Keratinocyte (primary cell): ENCODE measurements at regions not wholly inside any gene's neighbourhood (a gene's known extent, or its start where the extent isn't known, plus 50 kb on each side); places are given as distances from the start of the nearest gene placed in this dataset.

Source experiments
- DNase-seq: peaks from one replicate; pipeline ENCODE4 v3.0.0-alpha.2; 2011; ENCODE audit warnings: low read depth, missing footprints, low spot score
- FAIRE-seq: peaks from 2 replicates; lab custom pipeline; 2011; peaks lifted over from hg19 to GRCh38; lab: Jason Lieb, UNC
- H2AFZ ChIP-seq: 2 replicates; pipeline ENCODE4 v1.6.0; 2012; ENCODE audit warnings: low read length, control low read depth, inconsistent platforms; ENCODE audit not compliant: control insufficient read depth
- H3K27ac ChIP-seq: 2 replicates; pipeline ENCODE4 v1.5.1; 2011; ENCODE audit warnings: low read length; ENCODE audit not compliant: control insufficient read depth, insufficient read depth
- H3K27me3 ChIP-seq: 3 replicates; pipeline ENCODE4 v1.6.0; 2011; ENCODE audit warnings: low read length; ENCODE audit not compliant: control insufficient read depth, insufficient read depth; ENCODE audit errors: extremely low read depth
- H3K36me3 ChIP-seq, 2 experiments: 2 replicates in 1 of 2; 3 replicates in 1 of 2; pipeline ENCODE4 v1.5.1; 2011; ENCODE audit warnings: low read length in 2 of 2, mild to moderate bottlenecking in 1 of 2; ENCODE audit not compliant: control insufficient read depth in 2 of 2, insufficient read depth in 2 of 2; ENCODE audit errors: extremely low read depth in 1 of 2
- H3K4me1 ChIP-seq: 3 replicates; pipeline ENCODE4 v1.5.1; 2011; ENCODE audit warnings: low read length; ENCODE audit not compliant: control insufficient read depth, insufficient read depth; ENCODE audit errors: extremely low read depth
- H3K4me2 ChIP-seq: 3 replicates; pipeline ENCODE4 v1.6.0; 2011; ENCODE audit warnings: low read depth, low read length; ENCODE audit not compliant: control insufficient read depth, insufficient read depth; ENCODE audit errors: extremely low read depth
- H3K4me3 ChIP-seq, 3 experiments: fragments of 200-600 bp in 1 of 3; sonication (generic) in 1 of 3; 2 replicates in 2 of 3; 3 replicates in 1 of 3; pipeline ENCODE4 v1.5.1; 2011 to 2016; ENCODE audit warnings: low read length in 3 of 3, mild to moderate bottlenecking in 3 of 3, control low read depth in 2 of 3, inconsistent platforms in 1 of 3, low read depth in 1 of 3, mixed read lengths in 1 of 3, mixed run types in 1 of 3, moderate library complexity in 1 of 3; ENCODE audit not compliant: control insufficient read depth in 2 of 3, insufficient read depth in 2 of 3; ENCODE audit errors: extremely low read depth in 1 of 3
- H3K79me2 ChIP-seq: 2 replicates; pipeline ENCODE4 v1.6.0; 2012; ENCODE audit warnings: low read length; ENCODE audit not compliant: control insufficient read depth, insufficient read depth
- H3K9ac ChIP-seq: 3 replicates; pipeline ENCODE4 v1.6.0; 2011; ENCODE audit warnings: low read length; ENCODE audit not compliant: control insufficient read depth, insufficient read depth; ENCODE audit errors: extremely low read depth
- H3K9me1 ChIP-seq: 3 replicates; pipeline ENCODE4 v1.6.0; 2011; ENCODE audit warnings: low read length; ENCODE audit not compliant: control insufficient read depth, insufficient read depth; ENCODE audit errors: extremely low read depth
- H3K9me3 ChIP-seq: 2 replicates; pipeline ENCODE4 v1.5.1; 2012; ENCODE audit warnings: low read depth, low read length; ENCODE audit not compliant: control insufficient read depth
- H4K20me1 ChIP-seq: 3 replicates; pipeline ENCODE4 v1.6.0; 2011; ENCODE audit warnings: low read length; ENCODE audit not compliant: control insufficient read depth, insufficient read depth; ENCODE audit errors: extremely low read depth
- EZH2 ChIP-seq: IDR thresholded peaks from one replicate; pipeline ENCODE4 v1.6.1; 2012; ENCODE audit warnings: inconsistent platforms, mild to moderate bottlenecking, low read length, moderate library complexity
- dilution Hi-C: fragments of 300-500 bp; cut with MboI; formaldehyde crosslinking; loops from one replicate; pipeline ENCODE4 v1.7.0; 2020; ENCODE audit warnings: low sequenced_read_pairs; ENCODE audit not compliant: extremely low pct_ligation_motif_present
- TF ChIP-seq, protein P1 (sequence below), 3 experiments: IDR thresholded peaks in 1 of 3; conservative IDR thresholded peaks in 1 of 3; optimal IDR thresholded peaks in 1 of 3; 2 replicates in 2 of 3; 3 replicates in 1 of 3; pipeline versions ENCODE3 to v1.5.1; 2011; ENCODE audit warnings: low read length in 3 of 3, mild to moderate bottlenecking in 3 of 3, moderate library complexity in 2 of 3, control low read depth in 1 of 3, inconsistent platforms in 1 of 3; ENCODE audit not compliant: insufficient read depth in 2 of 3; ENCODE audit errors: extremely low read depth in 1 of 3

DNA sequence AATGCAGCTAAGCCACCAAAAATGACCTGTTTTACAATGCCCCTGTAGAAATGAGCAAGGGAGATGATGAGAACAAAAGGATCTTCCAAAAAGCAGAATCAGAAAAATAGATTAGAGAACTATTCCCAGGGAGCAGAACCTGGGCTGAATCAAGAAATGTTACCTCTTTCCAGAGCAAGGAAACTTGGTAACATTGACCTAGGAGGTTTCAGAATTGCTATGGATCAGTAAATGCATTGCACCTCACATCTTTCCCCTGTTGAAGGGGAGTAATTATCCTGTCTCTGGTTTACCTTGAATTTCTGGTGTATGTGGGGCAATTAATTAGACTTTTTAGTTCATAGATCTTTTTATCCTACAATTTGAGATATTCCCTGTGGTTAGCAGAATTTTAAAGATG is 151.2 kb upstream of the RAI14 start:
- no peaks in the 10 kb centered on the region for H3K27me3 ChIP-seq
- dilution Hi-C loops: no loop called here
- H3K4me3 ChIP-seq: no peak overlapping the region
- H3K4me2 ChIP-seq: no peak overlapping the region
- H4K20me1 ChIP-seq: no peaks in the 10 kb centered on the region
- TF ChIP-seq, protein P1, sequence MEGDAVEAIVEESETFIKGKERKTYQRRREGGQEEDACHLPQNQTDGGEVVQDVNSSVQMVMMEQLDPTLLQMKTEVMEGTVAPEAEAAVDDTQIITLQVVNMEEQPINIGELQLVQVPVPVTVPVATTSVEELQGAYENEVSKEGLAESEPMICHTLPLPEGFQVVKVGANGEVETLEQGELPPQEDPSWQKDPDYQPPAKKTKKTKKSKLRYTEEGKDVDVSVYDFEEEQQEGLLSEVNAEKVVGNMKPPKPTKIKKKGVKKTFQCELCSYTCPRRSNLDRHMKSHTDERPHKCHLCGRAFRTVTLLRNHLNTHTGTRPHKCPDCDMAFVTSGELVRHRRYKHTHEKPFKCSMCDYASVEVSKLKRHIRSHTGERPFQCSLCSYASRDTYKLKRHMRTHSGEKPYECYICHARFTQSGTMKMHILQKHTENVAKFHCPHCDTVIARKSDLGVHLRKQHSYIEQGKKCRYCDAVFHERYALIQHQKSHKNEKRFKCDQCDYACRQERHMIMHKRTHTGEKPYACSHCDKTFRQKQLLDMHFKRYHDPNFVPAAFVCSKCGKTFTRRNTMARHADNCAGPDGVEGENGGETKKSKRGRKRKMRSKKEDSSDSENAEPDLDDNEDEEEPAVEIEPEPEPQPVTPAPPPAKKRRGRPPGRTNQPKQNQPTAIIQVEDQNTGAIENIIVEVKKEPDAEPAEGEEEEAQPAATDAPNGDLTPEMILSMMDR (optimal IDR thresholded peaks at IDR 0.05 in 1 of 3, IDR thresholded peaks at IDR 0.05 in 1 of 3, conservative IDR thresholded peaks at IDR 0.05 in 1 of 3; ENCODE audit: extremely low read depth in 1 of 3, insufficient read depth in 2 of 3, low read length in 3 of 3): no peak
- TF ChIP-seq EZH2: no peak
- H3K79me2 ChIP-seq: no peaks in the 10 kb centered on the region
- no peak for DNase-seq
- H3K4me1 ChIP-seq: peaks cover 18% of the 10 kb centered on the region
- FAIRE-seq: no peak
- H3K9ac ChIP-seq: no peak overlapping the region
- no peaks in the 10 kb centered on the region for H3K36me3 ChIP-seq
- no peaks in the 10 kb centered on the region for H3K9me1 ChIP-seq
- H2AFZ ChIP-seq: no peak overlapping the region
- H3K27ac ChIP-seq: no peak overlapping the region
- H3K9me3 ChIP-seq: no peaks in the 10 kb centered on the region

GRCh38 chr5:34505731-34506130 is 150.4 kb upstream of the RAI14 start:
- Histone ChIP-seq H3K9me3 (no peaks in the 10 kb centered on the region), H3K36me3 (no peaks in the 10 kb centered on the region), H3K4me1 (peaks cover 19% of the 10 kb centered on the region), H3K4me2 (no peak overlapping the region), H3K9ac (no peak overlapping the region), H3K9me1 (no peaks in the 10 kb centered on the region), H3K27me3 (no peaks in the 10 kb centered on the region), H4K20me1 (no peaks in the 10 kb centered on the region), H2AFZ (no peak overlapping the region), H3K27ac (no peak overlapping the region), H3K79me2 (no peaks in the 10 kb centered on the region), H3K4me3 (no peak overlapping the region)
- FAIRE-seq (no peak), DNase-seq (no peak)
- dilution Hi-C loops: no loop called here
- TF ChIP-seq, protein P1 (optimal IDR thresholded peaks at IDR 0.05 in 1 of 3, IDR thresholded peaks at IDR 0.05 in 1 of 3, conservative IDR thresholded peaks at IDR 0.05 in 1 of 3; ENCODE audit: extremely low read depth in 1 of 3, insufficient read depth in 2 of 3, low read length in 3 of 3): no peak
- TF ChIP-seq EZH2: no peak
